ENCODE measurements at regions not wholly inside any gene's neighbourhood (a gene's known extent, or its start where the extent isn't known, plus 50 kb on each side); places are given as distances from the start of the nearest gene placed in this dataset.

DNA sequence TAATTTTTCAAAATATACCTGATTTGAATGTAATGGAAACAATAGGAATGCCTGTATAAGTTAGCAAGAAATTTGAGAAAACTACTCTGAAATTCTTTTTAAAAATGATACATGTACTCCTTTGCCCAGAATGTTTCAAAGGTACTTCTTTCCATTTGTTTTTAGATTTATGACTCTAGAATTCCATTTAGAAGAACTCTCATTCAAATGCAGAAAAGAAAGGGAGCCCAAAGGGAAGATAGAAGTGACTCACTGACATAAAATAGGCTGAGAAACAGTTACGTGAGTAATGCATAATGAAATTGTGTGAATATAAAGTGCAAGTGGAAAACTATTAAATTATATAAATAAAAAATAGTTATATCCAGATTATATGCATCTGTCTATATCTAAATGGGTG, 926.3 kb downstream of the TAF11L14 start:
- no peak for TF ChIP-seq CTCF (IDR thresholded peaks at IDR 0.05; ENCODE audit: low read depth, low read length, poor library complexity, severe bottlenecking)
- TF ChIP-seq EZH2phosphoT487 (IDR thresholded peaks at IDR 0.05; ENCODE audit: borderline replicate concordance, low read length): no peak
